MM.1S (cell line): ENCODE measurements at regions not wholly inside any gene's neighbourhood (a gene's known extent, or its start where the extent isn't known, plus 50 kb on each side); places are given as distances from the start of the nearest gene placed in this dataset.

Source experiments
- DNase-seq: peaks from one replicate; pipeline ENCODE4 v3.0.0-alpha.2; 2015
- H2AFZ ChIP-seq: fragments of 300-600 bp; sonication (generic); 2 replicates; pipeline ENCODE4 v1.6.0; 2016; ENCODE audit warnings: antibody characterized with exemption, low read length
- H3F3A ChIP-seq: fragments of 300-600 bp; sonication (generic); 2 replicates; pipeline ENCODE4 v1.6.1; 2016; ENCODE audit warnings: mild to moderate bottlenecking, antibody characterized with exemption, low read length, moderate library complexity, mixed read lengths; ENCODE audit not compliant: insufficient read depth
- H3K27ac ChIP-seq: fragments of 300-600 bp; sonication (generic); 2 replicates; pipeline ENCODE4 v1.5.1; 2016; ENCODE audit warnings: mild to moderate bottlenecking, low read length
- H3K27me3 ChIP-seq: fragments of 300-600 bp; sonication (generic); replicated peaks from 2 replicates; pipeline ENCODE4 v1.6.0; 2016; ENCODE audit warnings: low read length; ENCODE audit not compliant: insufficient read depth
- H3K36me3 ChIP-seq: fragments of 300-600 bp; sonication (generic); replicated peaks from 2 replicates; pipeline ENCODE4 v1.6.1; 2016; ENCODE audit warnings: mild to moderate bottlenecking, low read length, mixed read lengths; ENCODE audit not compliant: insufficient read depth
- H3K4me1 ChIP-seq: fragments of 300-600 bp; sonication (generic); 2 replicates; pipeline ENCODE4 v1.6.1; 2016; ENCODE audit warnings: low read length, mixed read lengths
- H3K4me2 ChIP-seq: fragments of 300-600 bp; sonication (generic); 2 replicates; pipeline ENCODE4 v1.6.0; 2016; ENCODE audit warnings: low read depth, low read length
- H3K4me3 ChIP-seq: fragments of 300-600 bp; sonication (generic); 2 replicates; pipeline ENCODE4 v1.5.1; 2016; ENCODE audit warnings: low read length, mixed read lengths
- H3K79me2 ChIP-seq: fragments of 300-600 bp; sonication (generic); 2 replicates; pipeline ENCODE4 v1.6.1; 2016; ENCODE audit warnings: mixed run types, low read length, mixed read lengths
- H3K9ac ChIP-seq: fragments of 300-600 bp; sonication (generic); 2 replicates; pipeline ENCODE4 v1.6.1; 2016; ENCODE audit warnings: low read length, mixed read lengths
- H3K9me2 ChIP-seq: fragments of 300-600 bp; sonication (generic); replicated peaks from 2 replicates; pipeline ENCODE4 v1.6.1; 2016; ENCODE audit warnings: mild to moderate bottlenecking, low read length, mixed read lengths; ENCODE audit not compliant: insufficient read depth
- H3K9me3 ChIP-seq: fragments of 300-600 bp; sonication (generic); replicated peaks from 2 replicates; pipeline ENCODE4 v1.6.1; 2016; ENCODE audit warnings: mild to moderate bottlenecking, low read length, mixed read lengths; ENCODE audit not compliant: insufficient read depth
- H4K20me1 ChIP-seq: fragments of 300-600 bp; sonication (generic); 2 replicates; pipeline ENCODE4 v1.6.1; 2016; ENCODE audit warnings: mild to moderate bottlenecking, low read length, moderate library complexity, mixed read lengths; ENCODE audit not compliant: insufficient read depth
- EZH2 ChIP-seq: fragments of 300-600 bp; sonication (generic); optimal IDR thresholded peaks from 2 replicates; pipeline ENCODE3; 2017; ENCODE audit warnings: low read depth, mild to moderate bottlenecking, antibody characterized with exemption, low read length, mixed read lengths
- EZH2phosphoT487 ChIP-seq: fragments of 300-600 bp; sonication (generic); IDR thresholded peaks from 2 replicates; pipeline ENCODE4 v1.6.1; 2018; ENCODE audit warnings: antibody characterized with exemption, low read length
- TF ChIP-seq, protein P1 (sequence below): fragments of 300-600 bp; sonication (generic); IDR thresholded peaks from 2 replicates; pipeline ENCODE4 v1.5.1; 2016; ENCODE audit warnings: antibody characterized with exemption, low read length, mixed read lengths

GRCh38 chr21:41000838-41001237, 153.9 kb upstream of the DSCAM start:
- DNase-seq, result no peak
- peaks cover 7% of the 10 kb centered on the region; the same call in 1 of the 2 replicates for H3K4me1 ChIP-seq
- H3K9ac ChIP-seq, result no peak overlapping the region
- H3F3A ChIP-seq, result 0 out of 2 replicates have a peak, but pooled peaks cover 7% of the 10 kb centered on the region
- no peaks in the 10 kb centered on the region for H3K27me3 ChIP-seq
- TF ChIP-seq, protein P1, sequence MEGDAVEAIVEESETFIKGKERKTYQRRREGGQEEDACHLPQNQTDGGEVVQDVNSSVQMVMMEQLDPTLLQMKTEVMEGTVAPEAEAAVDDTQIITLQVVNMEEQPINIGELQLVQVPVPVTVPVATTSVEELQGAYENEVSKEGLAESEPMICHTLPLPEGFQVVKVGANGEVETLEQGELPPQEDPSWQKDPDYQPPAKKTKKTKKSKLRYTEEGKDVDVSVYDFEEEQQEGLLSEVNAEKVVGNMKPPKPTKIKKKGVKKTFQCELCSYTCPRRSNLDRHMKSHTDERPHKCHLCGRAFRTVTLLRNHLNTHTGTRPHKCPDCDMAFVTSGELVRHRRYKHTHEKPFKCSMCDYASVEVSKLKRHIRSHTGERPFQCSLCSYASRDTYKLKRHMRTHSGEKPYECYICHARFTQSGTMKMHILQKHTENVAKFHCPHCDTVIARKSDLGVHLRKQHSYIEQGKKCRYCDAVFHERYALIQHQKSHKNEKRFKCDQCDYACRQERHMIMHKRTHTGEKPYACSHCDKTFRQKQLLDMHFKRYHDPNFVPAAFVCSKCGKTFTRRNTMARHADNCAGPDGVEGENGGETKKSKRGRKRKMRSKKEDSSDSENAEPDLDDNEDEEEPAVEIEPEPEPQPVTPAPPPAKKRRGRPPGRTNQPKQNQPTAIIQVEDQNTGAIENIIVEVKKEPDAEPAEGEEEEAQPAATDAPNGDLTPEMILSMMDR, result no peak
- no peak for TF ChIP-seq EZH2
- TF ChIP-seq EZH2phosphoT487, result no peak
- H3K36me3 ChIP-seq, result no peaks in the 10 kb centered on the region
- no peaks in the 10 kb centered on the region for H3K9me2 ChIP-seq
- no peaks in the 10 kb centered on the region for H3K79me2 ChIP-seq
- no peak overlapping the region for H3K4me2 ChIP-seq
- no peaks in the 10 kb centered on the region; the same call in 1 of the 2 replicates for H3K9me3 ChIP-seq
- no peak overlapping the region for H3K4me3 ChIP-seq
- no peak overlapping the region for H3K27ac ChIP-seq
- no peaks in the 10 kb centered on the region for H4K20me1 ChIP-seq
- H2AFZ ChIP-seq, result no peak overlapping the region

GRCh38 chr21:41006636-41007035, 159.7 kb upstream of the DSCAM start:
- no peak for DNase-seq
- Histone ChIP-seq H3K4me1 (no peaks in the 10 kb centered on the region), H3K4me3 (no peak overlapping the region), H3K9me3 (no peaks in the 10 kb centered on the region), H3K79me2 (no peaks in the 10 kb centered on the region), H3K36me3 (no peaks in the 10 kb centered on the region), H3K27ac (no peak overlapping the region), H3K9ac (no peak overlapping the region), H4K20me1 (no peaks in the 10 kb centered on the region), H3K4me2 (no peak overlapping the region), H2AFZ (no peak overlapping the region), H3F3A (no peaks in the 10 kb centered on the region), H3K27me3 (no peaks in the 10 kb centered on the region), H3K9me2 (no peaks in the 10 kb centered on the region)
- TF ChIP-seq EZH2 (no peak), EZH2phosphoT487 (no peak)
- TF ChIP-seq, protein P1, result no peak

DNA sequence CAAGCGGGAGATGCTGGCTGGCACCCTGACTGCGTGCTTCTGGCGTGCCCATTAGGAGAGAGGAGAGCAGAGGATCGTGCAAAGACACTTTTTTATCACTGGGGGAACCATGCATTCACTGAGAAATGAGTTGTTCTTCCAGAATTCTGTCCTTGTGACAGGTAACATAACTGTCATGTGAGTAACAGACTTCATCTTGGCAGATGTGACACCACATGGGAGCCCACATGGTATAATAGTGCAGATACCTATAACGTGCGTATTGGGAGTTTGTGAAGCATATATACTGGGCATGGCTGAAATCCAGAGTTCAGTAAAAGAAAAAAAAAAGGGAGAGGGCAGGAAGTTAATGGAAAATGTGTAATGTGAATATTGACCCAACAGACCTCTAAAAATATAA, 159.6 kb upstream of the BACE2 start:
- H4K20me1 ChIP-seq, result no peaks in the 10 kb centered on the region
- no peaks in the 10 kb centered on the region for H3F3A ChIP-seq
- no peak overlapping the region for H3K9ac ChIP-seq
- H3K79me2 ChIP-seq, result no peaks in the 10 kb centered on the region
- no peak overlapping the region for H3K27ac ChIP-seq
- no peak overlapping the region for H3K4me3 ChIP-seq
- DNase-seq, result no peak
- no peaks in the 10 kb centered on the region for H3K9me2 ChIP-seq
- H2AFZ ChIP-seq, result no peak overlapping the region
- no peak overlapping the region for H3K4me2 ChIP-seq
- H3K27me3 ChIP-seq, result no peaks in the 10 kb centered on the region
- H3K4me1 ChIP-seq, result no peaks in the 10 kb centered on the region
- H3K9me3 ChIP-seq, result no peaks in the 10 kb centered on the region
- TF ChIP-seq EZH2, result no peak
- TF ChIP-seq EZH2phosphoT487, result no peak
- TF ChIP-seq, protein P1, result no peak
- no peaks in the 10 kb centered on the region for H3K36me3 ChIP-seq
